H9 (cell line): ENCODE measurements at regions not wholly inside any gene's neighbourhood (a gene's known extent, or its start where the extent isn't known, plus 50 kb on each side); places are given as distances from the start of the nearest gene placed in this dataset.

Source experiments
- DNase-seq: peaks from one replicate; pipeline ENCODE4 v3.0.0-alpha.2; 2017
- H2AFZ ChIP-seq: one replicate; pipeline ENCODE4 v1.6.1; 2013; ENCODE audit warnings: mild to moderate bottlenecking, low read length, control low read depth, moderate library complexity
- H2AK5ac ChIP-seq: 2 replicates; pipeline ENCODE4 v1.6.1; 2013; ENCODE audit warnings: low read length, control low read depth, mixed read lengths; ENCODE audit not compliant: insufficient read length
- H2BK120ac ChIP-seq: one replicate; pipeline ENCODE4 v1.6.1; 2013; ENCODE audit warnings: low read depth, mild to moderate bottlenecking, low read length, control low read depth, inconsistent platforms; ENCODE audit not compliant: poor library complexity, severe bottlenecking
- H2BK12ac ChIP-seq: 2 replicates; pipeline ENCODE4 v1.6.1; 2013; ENCODE audit warnings: low read length, control low read depth, mixed read lengths, low read depth; ENCODE audit not compliant: insufficient read length
- H2BK15ac ChIP-seq: 2 replicates; pipeline ENCODE4 v1.6.1; 2013; ENCODE audit warnings: low read depth, low read length, control low read depth
- H2BK20ac ChIP-seq: one replicate; pipeline ENCODE4 v1.6.1; 2013; ENCODE audit warnings: low read depth, mild to moderate bottlenecking, low read length, control low read depth, inconsistent platforms; ENCODE audit not compliant: poor library complexity, severe bottlenecking
- H2BK5ac ChIP-seq: 2 replicates; pipeline ENCODE4 v1.6.1; 2013; ENCODE audit warnings: low read length, control low read depth, mixed read lengths; ENCODE audit not compliant: insufficient read length
- H3K14ac ChIP-seq: 2 replicates; pipeline ENCODE4 v1.6.1; 2013; ENCODE audit warnings: low read length, control low read depth; ENCODE audit not compliant: insufficient read depth
- H3K18ac ChIP-seq: 2 replicates; pipeline ENCODE4 v1.6.1; 2013; ENCODE audit warnings: low read depth, mild to moderate bottlenecking, mixed read lengths, low read length, control low read depth; ENCODE audit not compliant: insufficient read length
- H3K23ac ChIP-seq: 2 replicates; pipeline ENCODE4 v1.6.1; 2013; ENCODE audit warnings: low read length, control low read depth, mixed read lengths, low read depth; ENCODE audit not compliant: insufficient read length
- H3K23me2 ChIP-seq: 2 replicates; pipeline ENCODE4 v1.6.1; 2013; ENCODE audit warnings: low read depth, mild to moderate bottlenecking, mixed read lengths, low read length, control low read depth; ENCODE audit not compliant: insufficient read length, poor library complexity, severe bottlenecking
- H3K27ac ChIP-seq: 2 replicates; pipeline ENCODE4 v1.5.1; 2013; ENCODE audit warnings: low read length, control low read depth, mixed read lengths, low read depth; ENCODE audit not compliant: insufficient read length
- H3K27me3 ChIP-seq: 2 replicates; pipeline ENCODE4 v1.6.1; 2013; ENCODE audit warnings: low read length, control low read depth, inconsistent platforms; ENCODE audit not compliant: insufficient read depth
- H3K4ac ChIP-seq: 2 replicates; pipeline ENCODE4 v1.6.1; 2013; ENCODE audit warnings: low read depth, mild to moderate bottlenecking, control low read depth, inconsistent platforms, low read length, moderate library complexity
- H3K4me1 ChIP-seq: 2 replicates; pipeline ENCODE4 v1.6.1; 2013; ENCODE audit warnings: low read length, control low read depth, inconsistent platforms; ENCODE audit not compliant: insufficient read depth
- H3K4me2 ChIP-seq: 2 replicates; pipeline ENCODE4 v1.6.1; 2013; ENCODE audit warnings: low read length, control low read depth, mixed read lengths; ENCODE audit not compliant: insufficient read length, insufficient read depth
- H3K56ac ChIP-seq: 2 replicates; pipeline ENCODE4 v1.6.1; 2013; ENCODE audit warnings: low read depth, mild to moderate bottlenecking, mixed read lengths, low read length, control low read depth; ENCODE audit not compliant: insufficient read length
- H3K79me1 ChIP-seq: 2 replicates; pipeline ENCODE4 v1.6.1; 2013; ENCODE audit warnings: low read depth, mild to moderate bottlenecking, moderate library complexity, low read length, control low read depth, inconsistent platforms; ENCODE audit not compliant: insufficient read depth, poor library complexity, severe bottlenecking
- H3K79me2 ChIP-seq: 2 replicates; pipeline ENCODE4 v1.6.1; 2013; ENCODE audit warnings: low read length, control low read depth, inconsistent platforms; ENCODE audit not compliant: insufficient read depth
- H3K9ac ChIP-seq: 2 replicates; pipeline ENCODE4 v1.6.1; 2013; ENCODE audit warnings: low read length, control low read depth, mixed read lengths; ENCODE audit not compliant: insufficient read length; ENCODE audit errors: extremely low read depth
- H3K9me3 ChIP-seq: one replicate; pipeline ENCODE4 v1.6.1; 2013; ENCODE audit warnings: low read depth, low read length, inconsistent platforms; ENCODE audit not compliant: control insufficient read depth
- H3T11ph ChIP-seq: one replicate; pipeline ENCODE4 v1.6.1; 2013; ENCODE audit warnings: mild to moderate bottlenecking, low read length, control low read depth, inconsistent platforms
- H4K20me1 ChIP-seq: one replicate; pipeline ENCODE4 v1.6.1; 2013; ENCODE audit not compliant: control insufficient read depth, insufficient read length, insufficient read depth
- H4K5ac ChIP-seq: 2 replicates; pipeline ENCODE4 v1.6.1; 2013; ENCODE audit warnings: low read depth, mild to moderate bottlenecking, mixed read lengths, low read length, control low read depth; ENCODE audit not compliant: insufficient read length
- H4K8ac ChIP-seq: replicated peaks from 2 replicates; pipeline ENCODE4 v1.6.1; 2013; ENCODE audit warnings: low read length, control low read depth, mixed read lengths, low read depth; ENCODE audit not compliant: insufficient read length
- H4K91ac ChIP-seq: 2 replicates; pipeline ENCODE4 v1.6.1; 2013; ENCODE audit warnings: low read depth, mild to moderate bottlenecking, moderate library complexity, mixed read lengths, low read length, control low read depth; ENCODE audit not compliant: insufficient read length
- H3K27ac Mint-ChIP-seq, 3 experiments: 2 replicates in 2 of 3; 3 replicates in 1 of 3; pipeline ENCODE4 v1.8.0; 2020 to 2021; ENCODE audit warnings: mixed read lengths in 3 of 3, mild to moderate bottlenecking in 1 of 3, moderate library complexity in 1 of 3
- H3K27me3 Mint-ChIP-seq: 2 replicates; pipeline ENCODE4 v1.8.0; 2021; ENCODE audit warnings: low read depth, mild to moderate bottlenecking, moderate library complexity, mixed read lengths
- H3K36me3 Mint-ChIP-seq, 3 experiments: 2 replicates in 2 of 3; 3 replicates in 1 of 3; pipeline ENCODE4 v1.8.0; 2020 to 2021; ENCODE audit warnings: low read depth in 3 of 3, mixed read lengths in 3 of 3; ENCODE audit not compliant: insufficient read depth in 1 of 3
- H3K4me1 Mint-ChIP-seq, 2 experiments: 2 replicates each; pipeline ENCODE4 v1.8.0; 2020; ENCODE audit warnings: mixed read lengths in 2 of 2
- H3K4me3 Mint-ChIP-seq, 2 experiments: 2 replicates in 1 of 2; 3 replicates in 1 of 2; pipeline ENCODE4 v1.8.0; 2020 to 2021; ENCODE audit warnings: mild to moderate bottlenecking in 2 of 2, mixed read lengths in 2 of 2, moderate library complexity in 1 of 2
- H3K9me3 Mint-ChIP-seq, 2 experiments: 2 replicates in 1 of 2; 3 replicates in 1 of 2; pipeline ENCODE4 v1.8.0; 2020; ENCODE audit warnings: mild to moderate bottlenecking in 2 of 2, mixed read lengths in 2 of 2, moderate library complexity in 1 of 2
- CTCF ChIP-seq: fragments of 200-600 bp; sonication (generic); conservative IDR thresholded peaks from 3 replicates; pipeline ENCODE4 v1.8.0; 2021; ENCODE audit warnings: antibody characterized with exemption, mild to moderate bottlenecking
- WGBS: extraction: QIAGEN DNeasy Blood & Tissue Kit; methylation state at CpG from one replicate; pipeline ENCODE4 v1.1.7; 2013; ENCODE audit warnings: missing lambda C conversion rate, low lambda C conversion rate, mixed read lengths; ENCODE audit not compliant: insufficient read length; ENCODE audit errors: extremely low coverage; 5-methylcytosine and 5-hydroxymethylcytosine counted together

- H3K79me1 ChIP-seq = no peaks in the 10 kb centered on the region
- H4K91ac ChIP-seq = no peak overlapping the region
- no peak overlapping the region for H2BK12ac ChIP-seq
- no peak overlapping the region for H3K27ac ChIP-seq
- TF ChIP-seq CTCF = no peak
- no peak overlapping the region for H2BK5ac ChIP-seq
- H4K5ac ChIP-seq = no peak overlapping the region
- no peak overlapping the region for H2BK120ac ChIP-seq
- DNase-seq = no peak
- no CpG with 5 or more reads among the region's 4 CpGs for WGBS
- H3K27me3 Mint-ChIP-seq = no peaks in the 10 kb centered on the region
- no peak overlapping the region for H3K56ac ChIP-seq
- H2BK15ac ChIP-seq = no peak overlapping the region
- no peaks in the 10 kb centered on the region for H4K20me1 ChIP-seq
- no peak overlapping the region for H3K23ac ChIP-seq
- H3K14ac ChIP-seq = no peak overlapping the region
- no peaks in the 10 kb centered on the region for H3K4me1 ChIP-seq
- H3K4me2 ChIP-seq = no peak overlapping the region
- no peaks in the 10 kb centered on the region for H3K9me3 ChIP-seq
- H3K9ac ChIP-seq = no peak overlapping the region
- no peaks in the 10 kb centered on the region for H3K79me2 ChIP-seq
- no peak overlapping the region for H2BK20ac ChIP-seq
- H3K27ac Mint-ChIP-seq = no peak overlapping the region
- H3K23me2 ChIP-seq = no peaks in the 10 kb centered on the region
- no peak overlapping the region for H4K8ac ChIP-seq
- 0 out of 4 replicates have a peak, but pooled peaks cover 0 to 2% of the 10 kb centered on the region in 2 experiments for H3K4me1 Mint-ChIP-seq
- H3K18ac ChIP-seq = no peak overlapping the region
- no peak overlapping the region for H2AK5ac ChIP-seq
- H3K4me3 Mint-ChIP-seq = no peak overlapping the region
- no peak overlapping the region for H2AFZ ChIP-seq
- H3K27me3 ChIP-seq = no peaks in the 10 kb centered on the region
- H3K4ac ChIP-seq = no peak overlapping the region
- H3K36me3 Mint-ChIP-seq = peaks cover 0 to 2% (median 0%) of the 10 kb centered on the region in 3 experiments; a peak in 2 of 7 replicates
- no peak overlapping the region for H3T11ph ChIP-seq
- H3K9me3 Mint-ChIP-seq = peaks cover 0 to 2% of the 10 kb centered on the region in 2 experiments; a peak in 2 of 5 replicates
Measured at GRCh38 chr1:99482750-99483149, 163.2 kb upstream of the PALMD start.
